GM21423 (cell line): ENCODE measurements at regions not wholly inside any gene's neighbourhood (a gene's known extent, or its start where the extent isn't known, plus 50 kb on each side); places are given as distances from the start of the nearest gene placed in this dataset.
"Not testable (repeated sequence)": the region's sequence is repeated elsewhere in the genome, so short reads cannot be mapped to it uniquely, and the experiment has no call there.

Experiments
- ATAC-seq: cut with Tn5 transposase; IDR thresholded peaks from one replicate; pipeline ENCODE4 v1.9.1; 2021; ENCODE audit warnings: mild to moderate bottlenecking, moderate library complexity; ENCODE audit not compliant: unreplicated experiment

DNA sequence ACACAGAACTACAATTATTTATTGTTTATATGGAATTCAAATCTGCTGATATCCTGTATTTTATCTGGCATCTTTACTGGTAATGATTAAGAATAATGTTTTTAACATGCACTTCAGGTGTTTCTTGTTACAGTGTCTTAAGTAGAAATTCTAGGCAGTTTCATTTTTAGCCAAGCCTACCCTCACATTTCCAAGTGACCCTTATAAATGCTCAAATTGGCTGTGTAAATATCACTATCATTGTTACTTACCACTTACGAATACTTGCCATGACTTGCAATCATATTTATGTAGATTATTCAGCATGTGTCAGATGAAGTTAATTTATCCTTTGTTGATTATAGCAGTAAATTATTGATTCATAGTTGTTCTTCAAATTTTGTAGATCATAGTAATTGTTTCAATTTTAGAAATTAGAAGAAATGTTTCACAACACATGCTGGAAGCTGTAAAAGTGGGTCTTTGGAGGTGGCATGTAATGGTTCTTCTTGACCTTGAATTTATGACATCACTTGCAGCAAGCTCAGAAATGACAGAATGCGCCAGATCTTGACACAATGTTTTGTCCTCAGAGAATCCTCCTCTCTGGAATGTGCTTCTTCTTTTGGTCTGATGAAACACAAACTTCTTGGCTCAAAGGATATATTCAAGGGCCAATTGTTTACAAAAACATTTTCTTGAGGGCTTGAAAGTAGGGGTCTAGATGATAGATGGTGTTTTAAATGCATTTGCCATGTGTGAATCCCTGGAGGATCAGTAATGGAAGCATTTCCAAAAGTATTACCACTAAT lies 471.8 kb downstream of the COL12A1 start:
- ATAC-seq, result no peak

GRCh38 chr6:74731931-74732330 lies 473.9 kb downstream of the COL12A1 start:
- ATAC-seq, result no peak

DNA sequence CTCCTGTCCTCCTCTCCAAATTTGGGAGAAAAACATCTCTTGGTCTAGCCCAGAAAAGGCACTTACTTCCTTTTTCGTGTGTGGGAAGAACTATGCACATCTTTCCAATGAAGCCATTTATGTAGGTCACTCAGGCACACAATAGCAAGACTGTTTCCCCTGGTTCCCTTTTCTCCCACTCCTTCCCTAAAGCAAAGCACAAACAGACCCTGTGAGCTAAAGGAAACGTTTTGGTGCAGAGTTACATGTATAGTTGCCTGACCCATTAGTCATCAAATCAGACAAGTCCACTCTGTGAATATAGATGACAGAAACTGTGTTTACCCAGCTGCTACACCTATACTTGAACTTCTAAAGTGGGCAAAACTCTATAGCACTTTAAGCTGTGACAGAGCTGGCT lies 474.6 kb downstream of the COL12A1 start:
- no peak for ATAC-seq

GRCh38 chr6:74720923-74721322 lies 484.9 kb downstream of the COL12A1 start:
- ATAC-seq, result no peak

GRCh38 chr6:74717591-74717990 lies 488.3 kb downstream of the COL12A1 start:
- ATAC-seq, result no peak

GRCh38 chr6:74715355-74716085 lies 490.3 kb downstream of the COL12A1 start:
- no peak for ATAC-seq

DNA sequence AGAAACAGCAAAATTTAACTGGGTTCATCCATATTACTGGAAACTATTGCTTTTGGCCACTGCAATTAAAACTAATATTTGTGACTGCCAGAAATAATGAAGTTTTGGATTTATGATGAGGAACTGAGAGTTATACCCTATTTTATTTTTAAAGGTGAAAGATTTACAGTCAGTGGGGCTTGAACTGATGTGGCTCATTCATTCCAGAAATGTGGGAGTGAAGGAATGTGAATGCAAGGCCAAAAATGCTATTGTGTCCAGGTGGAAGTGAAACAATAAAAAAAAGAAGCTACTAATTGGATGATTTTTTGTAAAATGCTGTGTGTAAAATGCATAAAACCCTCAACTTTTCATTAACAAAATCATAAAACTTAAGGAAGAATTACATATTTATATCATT lies 491.9 kb downstream of the COL12A1 start:
- no peak for ATAC-seq

GRCh38 chr6:74705451-74705850 lies 500.4 kb downstream of the COL12A1 start:
- no peak for ATAC-seq

DNA sequence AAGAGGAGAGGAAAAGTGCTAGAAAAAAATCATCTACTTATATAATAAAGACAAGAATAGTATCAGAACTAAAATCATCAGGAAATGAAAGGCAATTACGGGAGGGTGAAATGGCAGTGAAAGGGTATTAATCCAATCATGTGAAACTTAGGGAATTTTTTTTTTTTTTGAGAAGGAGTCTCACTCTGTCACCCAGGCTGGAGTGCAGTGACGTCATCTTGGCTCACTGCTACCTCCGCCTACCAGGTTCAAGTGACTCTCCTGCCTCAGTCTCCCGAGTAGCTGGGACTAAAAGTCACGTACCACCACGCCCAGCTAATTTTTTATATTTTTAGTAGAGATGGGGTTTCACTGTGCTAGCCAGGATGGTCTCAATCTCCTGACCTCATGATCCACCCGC lies 501.3 kb downstream of the COL12A1 start:
- not testable (repeated sequence) for ATAC-seq

DNA sequence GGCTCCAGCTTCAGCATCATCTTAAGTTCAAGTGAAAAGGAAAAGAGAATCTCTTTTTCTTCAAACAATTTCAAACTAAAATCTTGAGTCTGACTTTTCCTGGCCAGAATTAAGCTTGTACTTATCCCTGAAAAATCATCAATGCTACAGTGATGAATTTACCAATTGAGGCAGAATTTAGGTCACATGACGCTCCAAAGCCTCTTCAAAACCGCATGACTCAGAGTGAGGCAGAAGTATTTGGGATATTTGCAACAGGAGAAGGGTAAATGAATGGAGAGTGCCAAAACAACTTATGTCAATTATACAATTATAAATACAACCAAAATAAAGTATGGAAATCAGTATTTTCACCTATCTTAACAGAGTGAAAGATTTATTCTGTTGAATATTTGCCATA lies 515.5 kb downstream of the COL12A1 start:
- no peak for ATAC-seq

DNA sequence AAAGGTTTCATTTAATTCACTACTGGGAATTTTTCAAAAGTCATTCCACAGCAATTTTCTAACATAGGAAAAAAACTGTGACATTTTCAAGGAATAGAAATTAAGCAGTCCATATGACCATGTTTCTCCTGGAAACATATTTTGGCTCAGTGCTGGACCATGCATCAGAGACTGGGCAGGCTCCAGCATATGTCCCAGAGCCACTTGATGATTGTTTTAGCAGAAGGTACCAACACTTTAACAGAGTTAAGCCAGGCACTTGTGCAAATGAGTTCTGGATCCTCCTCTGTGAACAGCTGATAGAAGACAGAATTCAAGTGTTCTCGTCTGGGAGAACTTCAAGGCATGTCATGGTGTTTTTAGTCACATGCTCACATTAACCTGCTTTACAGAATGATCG lies 516.3 kb downstream of the COL12A1 start:
- ATAC-seq, result no peak

DNA sequence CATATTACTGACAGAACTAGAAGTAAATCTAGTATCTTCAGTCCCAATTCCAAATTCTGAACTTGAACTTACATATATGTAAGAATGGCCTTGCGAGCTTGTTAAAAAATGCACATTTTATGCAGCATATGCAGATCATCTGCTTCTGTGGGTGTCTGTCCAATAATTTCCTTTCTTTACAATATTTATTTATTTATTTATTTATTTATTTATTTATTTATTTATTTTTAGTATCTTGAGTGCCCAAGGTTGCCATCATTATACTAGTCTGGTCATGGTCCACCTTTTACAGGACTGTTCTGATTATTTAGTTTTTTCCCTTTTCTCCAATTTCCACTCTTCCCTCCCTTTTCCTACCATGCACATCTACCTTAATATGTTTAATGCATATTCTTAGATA lies 528.4 kb downstream of the COL12A1 start:
- ATAC-seq, result no peak

- no peak for ATAC-seq
These were observed 528.9 kb downstream of the COL12A1 start for GRCh38 chr6:74676906-74677305.

DNA sequence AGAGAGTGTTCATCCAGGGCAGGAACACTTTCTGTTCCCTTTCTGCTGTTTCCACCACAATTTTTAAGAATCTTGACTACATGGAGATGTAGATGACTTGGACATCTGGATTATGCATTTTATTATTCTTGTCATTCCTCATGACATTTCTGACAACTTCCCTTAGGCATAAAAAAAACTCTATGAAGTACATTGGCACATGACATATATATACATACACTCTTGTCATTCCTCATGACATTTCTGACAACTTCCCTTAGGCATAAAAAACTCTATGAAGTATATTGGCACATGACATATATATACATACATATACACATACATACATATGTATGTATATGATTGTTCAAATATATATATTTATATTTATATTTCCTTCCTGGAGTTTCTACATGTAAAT lies 531.5 kb downstream of the COL12A1 start:
- no peak for ATAC-seq

- no peak for ATAC-seq
These were observed 534.3 kb downstream of the COL12A1 start for GRCh38 chr6:74671558-74672025.

GRCh38 chr6:74658391-74658790 lies 547.5 kb downstream of the COL12A1 start:
- ATAC-seq, result no peak

- ATAC-seq, result no peak
These were observed 547.9 kb downstream of the COL12A1 start for GRCh38 chr6:74657931-74658330.

DNA sequence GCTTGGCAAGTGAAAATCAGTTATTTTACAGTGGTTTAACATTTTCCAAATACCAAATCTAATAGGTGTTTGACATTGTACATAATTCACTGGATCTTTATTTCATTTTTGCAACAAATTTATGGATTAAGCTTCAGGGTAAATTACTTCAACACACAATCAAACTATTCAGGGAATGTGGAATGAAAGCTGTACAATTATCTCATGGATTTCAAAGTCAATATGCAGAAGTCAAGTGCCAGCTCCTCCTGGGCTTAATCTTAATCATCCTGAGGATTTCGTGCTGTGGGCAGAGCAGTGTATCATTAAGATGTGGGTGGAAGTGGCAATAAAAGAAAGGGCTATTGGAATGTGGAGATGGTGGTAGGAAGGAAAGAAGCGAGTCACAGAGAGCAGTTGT lies 548.8 kb downstream of the COL12A1 start:
- no peak for ATAC-seq

DNA sequence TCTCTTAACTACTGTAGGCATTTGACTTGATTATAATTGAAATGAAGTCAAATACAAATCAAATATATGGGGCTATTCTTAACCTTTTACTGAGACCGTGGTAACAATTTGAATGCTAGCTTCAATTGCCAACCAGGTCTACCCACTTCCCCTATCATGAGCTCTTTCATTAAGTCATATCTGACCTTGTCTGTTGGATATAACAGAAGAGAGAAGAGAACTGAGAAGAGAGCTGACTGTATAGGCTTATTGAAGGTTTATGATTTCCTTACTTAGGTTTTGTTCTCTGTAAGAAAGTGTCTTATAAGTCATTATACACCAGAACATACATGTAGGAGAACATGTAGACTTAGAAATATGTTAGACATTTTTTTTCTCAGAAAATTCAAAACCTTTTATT lies 549.4 kb downstream of the COL12A1 start:
- no peak for ATAC-seq

GRCh38 chr6:74654296-74654695 lies 551.6 kb downstream of the COL12A1 start:
- ATAC-seq, result no peak

DNA sequence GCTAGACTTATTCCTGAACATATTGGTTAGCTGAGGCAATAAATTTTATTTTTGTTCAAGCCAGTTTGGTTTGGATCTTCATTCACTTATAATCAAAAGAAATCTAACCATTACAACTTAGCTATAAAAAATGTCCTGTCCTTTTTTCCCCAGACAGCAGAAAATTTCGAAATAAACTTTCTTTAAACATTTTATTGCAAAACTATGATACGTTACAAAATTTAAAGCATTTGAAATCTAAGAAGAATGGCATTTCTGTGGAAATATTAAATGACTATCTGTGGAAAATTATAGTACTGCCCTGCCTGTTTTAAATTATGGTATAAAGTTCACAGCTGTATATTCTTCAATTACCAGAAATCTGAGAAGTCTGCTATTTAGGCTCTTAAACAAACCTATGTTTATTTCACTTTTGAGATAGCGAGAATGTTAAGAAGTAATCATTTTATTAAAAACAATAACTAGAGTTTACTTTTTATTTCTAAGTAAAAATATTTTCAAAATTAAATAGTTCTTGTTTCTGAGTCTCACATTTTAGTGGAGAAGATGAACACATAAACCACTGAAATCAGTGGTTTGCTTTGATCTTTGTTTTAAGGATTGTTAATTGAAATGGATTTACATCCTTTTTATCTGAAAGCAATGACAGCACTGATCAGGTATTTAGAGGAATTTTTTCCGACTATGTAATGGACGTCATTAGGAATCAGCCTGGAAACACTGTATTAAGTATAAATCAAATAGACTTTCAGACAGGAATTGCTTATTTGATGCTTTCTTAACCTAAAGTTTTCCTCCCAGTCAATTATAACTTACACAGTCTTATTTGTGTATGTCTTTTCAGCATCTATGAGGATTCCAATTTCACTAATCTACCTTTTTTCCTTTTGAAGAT lies 553.7 kb downstream of the COL12A1 start:
- ATAC-seq, result no peak
